ENCODE measurements at regions not wholly inside any gene's neighbourhood (a gene's known extent, or its start where the extent isn't known, plus 50 kb on each side); places are given as distances from the start of the nearest gene placed in this dataset.

DNA sequence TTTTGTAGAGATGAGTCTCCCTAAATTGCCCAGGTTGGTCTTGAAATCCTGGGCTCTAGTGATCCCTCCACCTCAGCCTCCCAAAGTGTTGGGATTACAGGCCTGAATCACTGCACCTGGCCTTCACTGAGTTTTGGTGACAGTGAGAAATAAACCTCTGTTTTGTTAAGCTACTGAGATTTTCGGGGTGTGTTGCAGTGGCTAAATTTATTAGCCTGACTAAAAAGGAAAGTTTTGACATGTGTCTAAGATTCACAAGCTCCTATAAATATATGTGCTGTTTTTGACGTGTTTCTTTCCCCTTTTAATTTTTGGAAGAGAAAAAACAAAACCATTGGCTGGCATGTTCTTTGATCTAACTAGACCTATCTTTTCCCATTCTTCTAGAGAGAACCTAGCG, 190.5 kb upstream of the MC4R start:
- no TSS peak for BruUV-seq (replicated peaks)

DNA sequence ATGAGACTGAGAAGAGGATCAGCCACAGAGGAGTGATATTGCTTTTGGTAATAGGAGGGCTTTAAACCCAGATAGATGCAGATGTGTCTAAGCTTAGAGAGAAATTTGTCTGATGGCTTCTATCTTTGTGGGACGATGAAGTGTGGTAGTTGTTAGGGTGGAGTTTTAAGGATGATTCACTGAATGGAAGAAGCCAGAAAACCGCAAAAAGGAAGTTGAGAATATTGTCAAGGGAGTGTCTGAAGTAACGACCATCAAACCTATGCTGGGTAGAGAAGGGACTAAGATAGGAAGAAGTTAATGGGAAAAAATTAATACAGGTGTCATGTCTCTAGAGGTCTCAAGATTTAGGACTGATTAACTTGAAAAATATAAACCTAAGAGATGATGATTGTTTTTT, 195.6 kb upstream of the MC4R start:
- no peak overlapping the region for H3K27ac Mint-ChIP-seq (ENCODE audit: unreplicated experiment)
- BruUV-seq (replicated peaks): no TSS peak
- no peaks in the 10 kb centered on the region for H3K36me3 Mint-ChIP-seq (ENCODE audit: insufficient read depth, unreplicated experiment)
- DNase-seq: no peak
- H3K9me3 ChIP-seq: no peaks in the 10 kb centered on the region
- intact Hi-C loops (cut with micrococcal nuclease; ENCODE audit: unreplicated experiment): no loop called here
- H3K36me3 ChIP-seq (ENCODE audit: control insufficient read depth, insufficient read depth, low read length): no peaks in the 10 kb centered on the region
- ChIA-PET CTCF (no interaction called here), POLR2A (no interaction called here)
- H3K4me3 Mint-ChIP-seq (ENCODE audit: unreplicated experiment): no peak overlapping the region
- no peaks in the 10 kb centered on the region for H3K27me3 ChIP-seq (replicated peaks; ENCODE audit: control insufficient read depth, insufficient read depth, low read length)
- no peaks in the 10 kb centered on the region for H3K9me3 Mint-ChIP-seq (ENCODE audit: unreplicated experiment)
- no peak overlapping the region for H3K4me3 ChIP-seq (ENCODE audit: low read depth, low read length)
- no peaks in the 10 kb centered on the region for H3K4me1 Mint-ChIP-seq (ENCODE audit: low read depth, unreplicated experiment)
- no peaks in the 10 kb centered on the region for H3K27me3 Mint-ChIP-seq (ENCODE audit: insufficient read depth, unreplicated experiment)
- H3K4me1 ChIP-seq: no peaks in the 10 kb centered on the region
- TF ChIP-seq, protein P1, sequence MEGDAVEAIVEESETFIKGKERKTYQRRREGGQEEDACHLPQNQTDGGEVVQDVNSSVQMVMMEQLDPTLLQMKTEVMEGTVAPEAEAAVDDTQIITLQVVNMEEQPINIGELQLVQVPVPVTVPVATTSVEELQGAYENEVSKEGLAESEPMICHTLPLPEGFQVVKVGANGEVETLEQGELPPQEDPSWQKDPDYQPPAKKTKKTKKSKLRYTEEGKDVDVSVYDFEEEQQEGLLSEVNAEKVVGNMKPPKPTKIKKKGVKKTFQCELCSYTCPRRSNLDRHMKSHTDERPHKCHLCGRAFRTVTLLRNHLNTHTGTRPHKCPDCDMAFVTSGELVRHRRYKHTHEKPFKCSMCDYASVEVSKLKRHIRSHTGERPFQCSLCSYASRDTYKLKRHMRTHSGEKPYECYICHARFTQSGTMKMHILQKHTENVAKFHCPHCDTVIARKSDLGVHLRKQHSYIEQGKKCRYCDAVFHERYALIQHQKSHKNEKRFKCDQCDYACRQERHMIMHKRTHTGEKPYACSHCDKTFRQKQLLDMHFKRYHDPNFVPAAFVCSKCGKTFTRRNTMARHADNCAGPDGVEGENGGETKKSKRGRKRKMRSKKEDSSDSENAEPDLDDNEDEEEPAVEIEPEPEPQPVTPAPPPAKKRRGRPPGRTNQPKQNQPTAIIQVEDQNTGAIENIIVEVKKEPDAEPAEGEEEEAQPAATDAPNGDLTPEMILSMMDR (IDR thresholded peaks at IDR 0.05; ENCODE audit: insufficient read depth in 1 of 2, low read depth in 1 of 2, low read length in 1 of 2, severe bottlenecking in 1 of 2, unreplicated experiment in 1 of 2): no peak

More for the DNA sequence above, 190.5 kb upstream of the MC4R start:
- no peak for DNase-seq
- intact Hi-C loops (cut with micrococcal nuclease; ENCODE audit: unreplicated experiment): no loop called here
- Mint-ChIP-seq H3K4me1 (ENCODE audit: low read depth, unreplicated experiment) (no peaks in the 10 kb centered on the region), H3K36me3 (ENCODE audit: insufficient read depth, unreplicated experiment) (no peaks in the 10 kb centered on the region), H3K27me3 (ENCODE audit: insufficient read depth, unreplicated experiment) (no peaks in the 10 kb centered on the region), H3K27ac (ENCODE audit: unreplicated experiment) (no peak overlapping the region), H3K4me3 (ENCODE audit: unreplicated experiment) (no peak overlapping the region), H3K9me3 (ENCODE audit: unreplicated experiment) (no peaks in the 10 kb centered on the region)
- Histone ChIP-seq H3K27me3 (replicated peaks; ENCODE audit: control insufficient read depth, insufficient read depth, low read length) (no peaks in the 10 kb centered on the region), H3K9me3 (no peaks in the 10 kb centered on the region), H3K4me3 (ENCODE audit: low read depth, low read length) (no peak overlapping the region), H3K4me1 (no peaks in the 10 kb centered on the region), H3K36me3 (ENCODE audit: control insufficient read depth, insufficient read depth, low read length) (no peaks in the 10 kb centered on the region)
- ChIA-PET POLR2A (no interaction called here), CTCF (no interaction called here)
- TF ChIP-seq, protein P1 (IDR thresholded peaks at IDR 0.05; ENCODE audit: insufficient read depth in 1 of 2, low read depth in 1 of 2, low read length in 1 of 2, severe bottlenecking in 1 of 2, unreplicated experiment in 1 of 2): no peak

DNA sequence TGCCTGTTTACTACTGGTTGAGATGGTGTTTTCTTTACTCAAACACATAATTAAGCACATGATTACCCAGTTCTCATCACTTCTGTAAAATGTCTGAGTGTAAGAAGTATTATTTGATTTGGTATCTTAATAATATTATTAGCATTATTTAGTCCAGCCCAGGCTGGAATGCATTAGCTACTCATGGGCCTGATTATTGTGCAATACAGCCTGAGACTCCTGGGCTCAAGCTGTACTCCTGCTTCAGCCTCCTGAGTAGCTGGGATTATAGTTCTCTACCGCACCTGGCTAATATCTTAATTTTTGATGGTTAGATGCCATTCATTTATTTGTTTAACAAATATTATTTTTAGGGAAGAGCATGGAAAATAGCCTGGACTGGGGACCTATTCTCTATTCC, 197.6 kb upstream of the MC4R start:
- BruUV-seq (replicated peaks): no TSS peak
- DNase-seq: no peak
- Mint-ChIP-seq H3K4me1 (ENCODE audit: low read depth, unreplicated experiment) (no peaks in the 10 kb centered on the region), H3K9me3 (ENCODE audit: unreplicated experiment) (no peaks in the 10 kb centered on the region), H3K4me3 (ENCODE audit: unreplicated experiment) (no peak overlapping the region), H3K36me3 (ENCODE audit: insufficient read depth, unreplicated experiment) (no peaks in the 10 kb centered on the region), H3K27me3 (ENCODE audit: insufficient read depth, unreplicated experiment) (peaks cover 3% of the 10 kb centered on the region), H3K27ac (ENCODE audit: unreplicated experiment) (no peak overlapping the region)
- Histone ChIP-seq H3K9me3 (no peaks in the 10 kb centered on the region), H3K4me1 (no peaks in the 10 kb centered on the region), H3K4me3 (ENCODE audit: low read depth, low read length) (no peak overlapping the region), H3K27me3 (replicated peaks; ENCODE audit: control insufficient read depth, insufficient read depth, low read length) (no peaks in the 10 kb centered on the region), H3K36me3 (ENCODE audit: control insufficient read depth, insufficient read depth, low read length) (no peaks in the 10 kb centered on the region)
- ChIA-PET CTCF (no interaction called here), POLR2A (no interaction called here)
- intact Hi-C loops (cut with micrococcal nuclease; ENCODE audit: unreplicated experiment): no loop called here
- TF ChIP-seq, protein P1 (IDR thresholded peaks at IDR 0.05; ENCODE audit: insufficient read depth in 1 of 2, low read depth in 1 of 2, low read length in 1 of 2, severe bottlenecking in 1 of 2, unreplicated experiment in 1 of 2): no peak

All from Caco-2 (cell line).